ENCODE measurements at regions not wholly inside any gene's neighbourhood (a gene's known extent, or its start where the extent isn't known, plus 50 kb on each side); places are given as distances from the start of the nearest gene placed in this dataset.

DNA sequence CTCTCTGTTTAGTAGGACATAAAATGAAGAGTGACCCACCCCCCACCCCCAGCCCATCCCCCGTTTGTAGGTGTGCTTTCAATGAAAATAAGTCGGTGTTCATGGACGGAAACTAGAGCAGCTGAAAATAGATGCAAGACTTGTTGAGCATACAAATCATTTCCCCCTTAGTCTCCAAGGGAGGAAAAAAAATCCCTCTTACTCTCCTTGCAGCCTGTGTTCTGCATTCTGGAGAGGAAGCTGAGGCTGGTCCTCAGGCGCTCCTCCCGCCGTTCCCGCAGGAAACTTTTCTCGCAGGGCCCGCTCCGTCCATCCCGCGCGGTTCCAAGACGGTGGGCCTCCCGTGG is 259.0 kb upstream of the E2F7 start:
- no peak for TF ChIP-seq POLR2A (IDR thresholded peaks at IDR 0.05)
- TF ChIP-seq, protein P1, sequence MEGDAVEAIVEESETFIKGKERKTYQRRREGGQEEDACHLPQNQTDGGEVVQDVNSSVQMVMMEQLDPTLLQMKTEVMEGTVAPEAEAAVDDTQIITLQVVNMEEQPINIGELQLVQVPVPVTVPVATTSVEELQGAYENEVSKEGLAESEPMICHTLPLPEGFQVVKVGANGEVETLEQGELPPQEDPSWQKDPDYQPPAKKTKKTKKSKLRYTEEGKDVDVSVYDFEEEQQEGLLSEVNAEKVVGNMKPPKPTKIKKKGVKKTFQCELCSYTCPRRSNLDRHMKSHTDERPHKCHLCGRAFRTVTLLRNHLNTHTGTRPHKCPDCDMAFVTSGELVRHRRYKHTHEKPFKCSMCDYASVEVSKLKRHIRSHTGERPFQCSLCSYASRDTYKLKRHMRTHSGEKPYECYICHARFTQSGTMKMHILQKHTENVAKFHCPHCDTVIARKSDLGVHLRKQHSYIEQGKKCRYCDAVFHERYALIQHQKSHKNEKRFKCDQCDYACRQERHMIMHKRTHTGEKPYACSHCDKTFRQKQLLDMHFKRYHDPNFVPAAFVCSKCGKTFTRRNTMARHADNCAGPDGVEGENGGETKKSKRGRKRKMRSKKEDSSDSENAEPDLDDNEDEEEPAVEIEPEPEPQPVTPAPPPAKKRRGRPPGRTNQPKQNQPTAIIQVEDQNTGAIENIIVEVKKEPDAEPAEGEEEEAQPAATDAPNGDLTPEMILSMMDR (IDR thresholded peaks at IDR 0.05): no peak
